ENCODE measurements at regions not wholly inside any gene's neighbourhood (a gene's known extent, or its start where the extent isn't known, plus 50 kb on each side); places are given as distances from the start of the nearest gene placed in this dataset.

DNA sequence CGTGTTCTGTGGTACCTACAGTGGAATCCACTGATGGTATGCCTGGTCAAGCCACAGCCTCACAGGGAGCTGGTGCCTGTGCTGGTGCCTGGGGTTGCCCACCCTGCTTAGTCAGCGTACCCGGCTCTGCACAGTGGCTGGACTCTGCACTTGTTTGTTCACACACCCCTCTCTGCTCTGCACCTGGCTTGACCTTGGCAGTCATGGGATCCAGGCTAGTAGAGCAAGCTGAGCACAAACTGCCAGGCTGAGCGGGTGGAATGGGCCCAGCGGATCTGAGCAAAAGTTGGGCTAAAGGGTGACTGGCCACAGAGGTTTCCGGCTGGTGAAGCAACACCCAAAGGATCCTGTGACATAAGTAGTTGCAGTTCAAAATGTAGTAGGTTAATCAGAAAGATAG, 163.5 kb downstream of the CDH19 start:
- WGBS, 2 donors: 80 to 96% methylated on average over 6 of the region's 6 CpGs
- Histone ChIP-seq H3K27me3 (ENCODE audit: control insufficient read depth in 1 of 2, insufficient read depth in 2 of 2, low read length in 1 of 2) (no peaks in the 10 kb centered on the region), H3K4me1 (ENCODE audit: control insufficient read depth in 1 of 2, insufficient read depth in 2 of 2, low read length in 2 of 2) (no peaks in the 10 kb centered on the region), H3K27ac (ENCODE audit: low read depth in 1 of 2, low read length in 2 of 2) (no peak overlapping the region), H3K9me3 (ENCODE audit: control insufficient read depth, low read length) (no peaks in the 10 kb centered on the region), H3K4me3 (ENCODE audit: low read length in 2 of 2) (no peak overlapping the region), H3K36me3 (ENCODE audit: control insufficient read depth in 1 of 2, insufficient read depth in 2 of 2, low read length in 1 of 2) (no peaks in the 10 kb centered on the region)
- DNase-seq (no peak), ATAC-seq (ENCODE audit: low FRiP score) (no peak)
- intact Hi-C loops (cut with DNase I): no loop called here

DNA sequence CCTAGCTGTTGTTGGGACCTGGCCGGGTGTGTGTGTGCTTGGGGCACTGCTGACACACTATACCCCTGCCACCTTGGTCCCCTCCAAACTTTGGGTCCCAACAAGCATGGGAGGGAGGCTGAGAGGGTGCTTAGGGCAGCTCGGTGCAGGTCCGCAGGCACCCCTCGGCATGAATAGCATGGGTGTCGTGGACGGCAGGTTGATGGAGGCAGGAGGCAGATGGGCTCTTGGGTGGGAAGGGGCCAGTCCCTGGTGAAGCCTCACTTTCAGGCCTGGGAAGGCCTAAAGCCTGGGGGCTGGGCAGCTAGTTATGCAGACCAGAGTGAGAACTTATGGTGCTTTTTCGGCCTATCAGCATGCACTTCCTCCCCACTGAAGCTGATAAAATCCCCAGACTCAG, 164.2 kb downstream of the CDH19 start:
- Histone ChIP-seq H3K27ac (ENCODE audit: low read depth in 1 of 2, low read length in 2 of 2) (no peak overlapping the region), H3K4me1 (ENCODE audit: control insufficient read depth in 1 of 2, insufficient read depth in 2 of 2, low read length in 2 of 2) (no peaks in the 10 kb centered on the region), H3K36me3 (ENCODE audit: control insufficient read depth in 1 of 2, insufficient read depth in 2 of 2, low read length in 1 of 2) (no peaks in the 10 kb centered on the region), H3K4me3 (ENCODE audit: low read length in 2 of 2) (no peak overlapping the region), H3K9me3 (ENCODE audit: control insufficient read depth, low read length) (no peaks in the 10 kb centered on the region), H3K27me3 (ENCODE audit: control insufficient read depth in 1 of 2, insufficient read depth in 2 of 2, low read length in 1 of 2) (no peaks in the 10 kb centered on the region)
- intact Hi-C loops (cut with DNase I): no loop called here
- 90 to 92% methylated on average over 7 of the region's 7 CpGs for WGBS, 2 donors
- no peak for DNase-seq
- ATAC-seq (ENCODE audit: low FRiP score): peak; percentile 41

DNA sequence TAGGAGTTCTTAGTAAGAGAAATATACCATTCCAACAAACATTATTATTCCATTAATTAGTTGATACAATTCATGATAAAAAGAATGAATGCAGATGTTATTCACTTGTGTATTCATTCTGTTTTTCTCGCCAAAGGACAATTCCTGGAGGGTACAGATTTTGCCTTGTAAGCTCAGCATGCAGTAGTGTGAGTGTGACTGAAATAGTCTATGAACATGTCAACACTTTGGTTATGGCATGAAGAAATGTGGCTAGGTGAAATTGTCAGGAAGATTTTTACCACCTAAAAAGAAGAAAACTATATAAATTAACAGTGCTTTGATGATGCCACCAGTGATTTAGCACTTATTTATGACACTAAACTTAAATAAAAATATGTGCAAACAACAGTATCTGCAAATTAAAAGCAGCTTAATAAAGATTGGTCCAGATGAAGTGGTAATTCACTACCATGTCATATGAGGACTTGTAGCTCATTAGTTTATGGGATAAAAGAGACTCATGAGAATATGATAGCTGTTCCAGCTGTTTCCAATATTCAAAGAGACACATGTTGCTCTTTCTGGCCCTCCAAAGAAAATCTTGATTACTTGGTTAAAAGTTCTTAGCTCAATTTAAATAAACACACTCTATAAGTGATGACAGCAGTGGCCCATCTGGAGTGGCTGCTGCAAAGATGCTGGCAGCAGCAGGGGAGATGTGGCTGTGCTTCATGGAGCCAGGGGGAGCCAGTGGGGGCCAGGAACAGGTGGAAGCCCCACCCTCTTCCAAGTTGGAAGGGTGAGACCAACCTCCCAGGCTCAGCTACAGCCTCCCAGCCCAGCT, 165.0 kb downstream of the CDH19 start:
- ATAC-seq (ENCODE audit: low FRiP score) (no peak), DNase-seq (no peak)
- WGBS, 2 donors: 32 to 67% methylated on average over 1 of the region's 1 CpG
- intact Hi-C loops (cut with DNase I): no loop called here
- no peaks in the 10 kb centered on the region for H3K27me3 ChIP-seq (ENCODE audit: control insufficient read depth in 1 of 2, insufficient read depth in 2 of 2, low read length in 1 of 2)
- no peaks in the 10 kb centered on the region for H3K4me1 ChIP-seq (ENCODE audit: control insufficient read depth in 1 of 2, insufficient read depth in 2 of 2, low read length in 2 of 2)
- no peak overlapping the region for H3K4me3 ChIP-seq (ENCODE audit: low read length in 2 of 2)
- no peaks in the 10 kb centered on the region for H3K36me3 ChIP-seq (ENCODE audit: control insufficient read depth in 1 of 2, insufficient read depth in 2 of 2, low read length in 1 of 2)
- H3K9me3 ChIP-seq (ENCODE audit: control insufficient read depth, low read length): no peaks in the 10 kb centered on the region
- no peak overlapping the region for H3K27ac ChIP-seq (ENCODE audit: low read depth in 1 of 2, low read length in 2 of 2)

DNA sequence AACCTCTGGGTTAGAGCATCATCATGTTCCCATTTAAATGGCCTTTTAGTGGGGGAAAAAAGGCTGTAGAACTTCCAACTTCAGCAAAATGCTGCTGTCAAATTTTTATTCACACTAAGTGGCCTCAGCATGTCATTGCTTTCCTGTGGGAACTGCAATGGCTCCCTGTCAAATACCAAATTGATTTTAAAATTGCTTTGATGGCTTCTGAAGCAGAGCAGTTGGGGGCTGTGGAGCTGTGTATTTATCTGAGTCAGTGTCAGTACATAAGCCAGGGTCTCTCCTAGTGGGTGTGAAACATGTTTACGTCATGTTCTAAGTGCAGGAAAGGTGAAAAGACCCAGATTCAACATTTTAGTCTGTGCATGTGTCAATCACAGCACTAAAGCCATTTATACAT, 171.3 kb downstream of the CDH19 start:
- Histone ChIP-seq H3K4me3 (ENCODE audit: low read length in 2 of 2) (no peak overlapping the region), H3K27me3 (ENCODE audit: control insufficient read depth in 1 of 2, insufficient read depth in 2 of 2, low read length in 1 of 2) (no peaks in the 10 kb centered on the region), H3K9me3 (ENCODE audit: control insufficient read depth, low read length) (no peaks in the 10 kb centered on the region), H3K27ac (ENCODE audit: low read depth in 1 of 2, low read length in 2 of 2) (no peak overlapping the region), H3K36me3 (ENCODE audit: control insufficient read depth in 1 of 2, insufficient read depth in 2 of 2, low read length in 1 of 2) (no peaks in the 10 kb centered on the region), H3K4me1 (ENCODE audit: control insufficient read depth in 1 of 2, insufficient read depth in 2 of 2, low read length in 2 of 2) (no peaks in the 10 kb centered on the region)
- no peak for DNase-seq
- intact Hi-C loops (cut with DNase I): no loop called here
- 25 to 36% methylated on average over 1 of the region's 1 CpG for WGBS, 2 donors
- ATAC-seq (ENCODE audit: low FRiP score): no peak

DNA sequence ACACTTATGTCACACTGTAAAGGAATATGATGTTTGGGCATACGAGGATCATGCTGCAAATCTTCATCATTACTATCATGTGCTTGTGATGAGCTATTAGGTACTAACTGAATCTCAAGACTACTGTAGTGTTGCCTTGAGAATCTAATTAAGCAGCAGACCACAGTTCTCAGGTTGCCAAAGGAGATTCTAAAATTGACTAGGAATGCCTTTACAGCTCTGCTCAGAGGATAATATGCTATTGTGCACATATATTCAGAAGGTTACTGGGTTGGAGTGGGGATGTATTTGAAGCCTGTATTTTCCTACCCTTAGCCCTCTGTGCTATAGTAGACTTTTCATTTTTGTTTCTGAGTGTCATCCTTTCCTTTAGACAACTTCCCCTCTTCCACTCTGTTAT, 175.1 kb downstream of the CDH19 start:
- Histone ChIP-seq H3K27me3 (ENCODE audit: control insufficient read depth in 1 of 2, insufficient read depth in 2 of 2, low read length in 1 of 2) (no peaks in the 10 kb centered on the region), H3K4me1 (ENCODE audit: control insufficient read depth in 1 of 2, insufficient read depth in 2 of 2, low read length in 2 of 2) (no peaks in the 10 kb centered on the region), H3K9me3 (ENCODE audit: control insufficient read depth, low read length) (no peaks in the 10 kb centered on the region), H3K4me3 (ENCODE audit: low read length in 2 of 2) (no peak overlapping the region), H3K27ac (ENCODE audit: low read depth in 1 of 2, low read length in 2 of 2) (no peak overlapping the region), H3K36me3 (ENCODE audit: control insufficient read depth in 1 of 2, insufficient read depth in 2 of 2, low read length in 1 of 2) (no peaks in the 10 kb centered on the region)
- intact Hi-C loops (cut with DNase I): no loop called here
- WGBS, 2 donors: 63 to 65% methylated on average over 1 of the region's 1 CpG
- ATAC-seq (ENCODE audit: low FRiP score) (no peak), DNase-seq (no peak)

DNA sequence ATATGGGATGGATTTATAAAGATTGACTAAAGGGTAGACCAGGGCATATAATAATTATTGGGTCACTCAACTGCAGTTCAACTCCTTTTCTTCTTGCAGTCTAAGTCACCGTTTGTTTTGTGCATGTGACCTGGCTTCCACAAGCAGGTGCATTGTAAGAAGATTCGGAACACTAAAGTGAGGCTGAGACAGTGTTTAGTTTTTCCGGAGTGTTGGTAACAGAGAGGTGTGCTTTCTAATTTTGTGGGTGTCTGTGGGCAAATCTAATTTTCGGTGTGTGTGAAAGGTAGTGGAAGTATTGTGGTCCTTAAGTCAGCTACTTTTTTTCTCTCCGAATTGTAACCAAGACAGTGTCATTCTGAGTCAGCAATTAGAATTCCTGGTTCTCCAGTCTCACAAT, 184.5 kb downstream of the CDH19 start:
- no peaks in the 10 kb centered on the region for H3K9me3 ChIP-seq (ENCODE audit: control insufficient read depth, low read length)
- DNase-seq (no peak), ATAC-seq (ENCODE audit: low FRiP score) (no peak)
- intact Hi-C loops (cut with DNase I): no loop called here
- H3K36me3 ChIP-seq (ENCODE audit: control insufficient read depth in 1 of 2, insufficient read depth in 2 of 2, low read length in 1 of 2): no peaks in the 10 kb centered on the region
- no peaks in the 10 kb centered on the region for H3K27me3 ChIP-seq (ENCODE audit: control insufficient read depth in 1 of 2, insufficient read depth in 2 of 2, low read length in 1 of 2)
- H3K4me1 ChIP-seq (ENCODE audit: control insufficient read depth in 1 of 2, insufficient read depth in 2 of 2, low read length in 2 of 2): no peaks in the 10 kb centered on the region
- 84 to 85% methylated on average over 5 of the region's 5 CpGs for WGBS, 2 donors
- no peak overlapping the region for H3K4me3 ChIP-seq (ENCODE audit: low read length in 2 of 2)
- H3K27ac ChIP-seq (ENCODE audit: low read depth in 1 of 2, low read length in 2 of 2): no peak overlapping the region

DNA sequence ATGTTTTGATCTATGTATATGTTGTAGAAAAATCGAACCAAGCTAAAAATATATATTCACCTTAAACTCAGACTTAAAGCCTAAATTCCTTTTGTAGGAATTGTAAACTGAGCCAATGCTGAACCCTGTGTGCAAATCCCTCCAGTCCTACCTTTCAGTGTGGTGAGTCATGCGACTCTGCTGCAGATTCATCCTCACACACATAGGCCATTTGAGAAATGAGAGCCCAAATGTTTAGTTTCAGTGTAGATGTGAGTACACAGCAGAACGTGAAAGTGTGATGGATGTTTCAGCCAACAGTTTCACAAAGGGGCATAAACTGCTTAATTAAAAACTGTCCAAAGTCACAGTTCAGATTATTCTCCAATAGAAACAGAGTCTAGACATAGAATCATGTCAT, 193.2 kb downstream of the CDH19 start:
- H3K36me3 ChIP-seq (ENCODE audit: control insufficient read depth in 1 of 2, insufficient read depth in 2 of 2, low read length in 1 of 2): no peaks in the 10 kb centered on the region
- 58 to 68% methylated on average over 3 of the region's 3 CpGs for WGBS, 2 donors
- no peaks in the 10 kb centered on the region for H3K27me3 ChIP-seq (ENCODE audit: control insufficient read depth in 1 of 2, insufficient read depth in 2 of 2, low read length in 1 of 2)
- no peaks in the 10 kb centered on the region for H3K9me3 ChIP-seq (ENCODE audit: control insufficient read depth, low read length)
- no peak overlapping the region for H3K4me3 ChIP-seq (ENCODE audit: low read length in 2 of 2)
- H3K4me1 ChIP-seq (ENCODE audit: control insufficient read depth in 1 of 2, insufficient read depth in 2 of 2, low read length in 2 of 2): no peaks in the 10 kb centered on the region
- DNase-seq (no peak), ATAC-seq (ENCODE audit: low FRiP score) (no peak)
- intact Hi-C loops (cut with DNase I): no loop called here
- H3K27ac ChIP-seq (ENCODE audit: low read depth in 1 of 2, low read length in 2 of 2): no peak overlapping the region

DNA sequence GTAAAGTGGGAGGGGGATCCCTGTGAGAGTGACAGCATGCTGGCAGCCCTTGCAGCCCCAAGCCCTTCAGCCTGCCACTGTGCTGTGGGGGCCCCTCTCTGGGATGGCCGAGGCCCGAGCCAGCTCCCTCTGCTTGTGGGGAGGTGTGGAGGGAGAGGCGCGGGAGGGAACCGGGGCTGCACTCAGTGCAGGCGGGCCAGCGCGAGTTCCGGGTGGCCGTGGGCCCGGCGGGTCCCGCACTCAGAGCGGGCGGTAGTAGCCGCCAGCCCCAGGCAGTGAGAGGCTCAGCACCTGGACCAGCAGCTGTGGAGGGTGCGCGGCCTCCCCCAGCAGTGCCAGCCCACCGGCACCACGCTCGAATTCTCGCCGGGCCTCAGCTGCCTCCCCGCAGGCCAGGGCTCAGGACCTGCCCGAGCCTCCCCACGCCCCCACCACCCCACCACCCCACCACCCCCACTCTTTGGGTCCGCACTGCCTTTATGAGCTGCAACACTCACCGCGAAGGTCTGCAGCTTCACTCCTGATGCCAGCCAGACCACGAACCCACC, 208.1 kb downstream of the CDH19 start:
- Histone ChIP-seq H3K4me3 (ENCODE audit: low read length in 2 of 2) (no peak overlapping the region), H3K9me3 (ENCODE audit: control insufficient read depth, low read length) (no peaks in the 10 kb centered on the region), H3K36me3 (ENCODE audit: control insufficient read depth in 1 of 2, insufficient read depth in 2 of 2, low read length in 1 of 2) (no peaks in the 10 kb centered on the region), H3K27me3 (ENCODE audit: control insufficient read depth in 1 of 2, insufficient read depth in 2 of 2, low read length in 1 of 2) (no peaks in the 10 kb centered on the region), H3K4me1 (ENCODE audit: control insufficient read depth in 1 of 2, insufficient read depth in 2 of 2, low read length in 2 of 2) (no peaks in the 10 kb centered on the region), H3K27ac (ENCODE audit: low read depth in 1 of 2, low read length in 2 of 2) (no peak overlapping the region)
- 92 to 96% methylated on average over 18 to 30 of the region's 30 CpGs for WGBS, 2 donors
- no peak for DNase-seq
- intact Hi-C loops (cut with DNase I): no loop called here
- ATAC-seq (ENCODE audit: low FRiP score): no peak

DNA sequence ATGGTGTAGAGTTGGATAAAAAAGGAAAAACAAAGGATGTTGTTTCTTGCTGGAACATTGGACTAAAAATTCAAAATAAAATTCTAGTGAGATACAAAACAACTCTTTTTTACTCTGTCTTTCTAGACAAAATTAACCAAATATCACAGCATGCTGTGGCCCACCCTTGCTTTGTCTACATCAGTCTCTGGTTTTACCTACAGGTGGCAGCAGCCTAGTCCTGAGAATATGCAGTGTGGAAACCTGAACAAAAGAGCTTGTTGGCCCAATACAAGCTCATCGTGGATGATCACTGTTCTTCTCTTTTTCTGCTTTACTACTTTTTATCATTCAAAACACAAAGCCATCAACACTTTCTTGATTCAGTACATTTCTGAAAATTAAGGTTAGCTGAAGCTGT, 210.4 kb downstream of the CDH19 start:
- ATAC-seq (ENCODE audit: low FRiP score) (no peak), DNase-seq (no peak)
- H3K9me3 ChIP-seq (ENCODE audit: control insufficient read depth, low read length): no peaks in the 10 kb centered on the region
- no peaks in the 10 kb centered on the region for H3K27me3 ChIP-seq (ENCODE audit: control insufficient read depth in 1 of 2, insufficient read depth in 2 of 2, low read length in 1 of 2)
- no peak overlapping the region for H3K4me3 ChIP-seq (ENCODE audit: low read length in 2 of 2)
- WGBS, 2 donors: 67 to 70% methylated on average over 1 of the region's 1 CpG
- no peaks in the 10 kb centered on the region for H3K4me1 ChIP-seq (ENCODE audit: control insufficient read depth in 1 of 2, insufficient read depth in 2 of 2, low read length in 2 of 2)
- H3K27ac ChIP-seq (ENCODE audit: low read depth in 1 of 2, low read length in 2 of 2): no peak overlapping the region
- intact Hi-C loops (cut with DNase I): no loop called here
- no peaks in the 10 kb centered on the region for H3K36me3 ChIP-seq (ENCODE audit: control insufficient read depth in 1 of 2, insufficient read depth in 2 of 2, low read length in 1 of 2)
